GM21786 (cell line): ENCODE measurements at regions not wholly inside any gene's neighbourhood (a gene's known extent, or its start where the extent isn't known, plus 50 kb on each side); places are given as distances from the start of the nearest gene placed in this dataset.
"Not testable (repeated sequence)": the region's sequence is repeated elsewhere in the genome, so short reads cannot be mapped to it uniquely, and the experiment has no call there.

ENCODE experiments used
- ATAC-seq: cut with Tn5 transposase; IDR thresholded peaks from one replicate; pipeline ENCODE4 v1.9.1; 2021; ENCODE audit not compliant: unreplicated experiment

- ATAC-seq = no peak
These were observed 602.7 kb upstream of the CHRM3 start for GRCh38 chr1:238783633-238784032.

GRCh38 chr1:238779716-238780115, 606.7 kb upstream of the CHRM3 start:
- ATAC-seq = no peak

GRCh38 chr1:238778113-238778512, 608.3 kb upstream of the CHRM3 start:
- no peak for ATAC-seq

- ATAC-seq = no peak
These were observed 608.8 kb upstream of the CHRM3 start for GRCh38 chr1:238777551-238777950.

- no peak for ATAC-seq
These were observed 610.2 kb upstream of the CHRM3 start for GRCh38 chr1:238776126-238776525.

- no peak for ATAC-seq
These were observed 614.0 kb upstream of the CHRM3 start for GRCh38 chr1:238772322-238772721.

- ATAC-seq = no peak
These were observed 619.0 kb upstream of the CHRM3 start for GRCh38 chr1:238767321-238767720.

GRCh38 chr1:238764779-238765178, 621.6 kb upstream of the CHRM3 start:
- no peak for ATAC-seq

GRCh38 chr1:238753252-238753651, 633.1 kb upstream of the CHRM3 start:
- ATAC-seq = no peak

GRCh38 chr1:238752327-238752726, 634.0 kb upstream of the CHRM3 start:
- ATAC-seq = no peak

GRCh38 chr1:238745069-238745468, 641.3 kb upstream of the CHRM3 start:
- ATAC-seq = no peak

GRCh38 chr1:238738892-238739291, 647.5 kb upstream of the CHRM3 start:
- ATAC-seq = no peak

GRCh38 chr1:238727670-238728069, 658.7 kb upstream of the CHRM3 start:
- ATAC-seq = no peak

- ATAC-seq = no peak
These were observed 663.6 kb upstream of the CHRM3 start for GRCh38 chr1:238722812-238723211.

- ATAC-seq = no peak
These were observed 675.7 kb upstream of the CHRM3 start for GRCh38 chr1:238710697-238711096.

- no peak for ATAC-seq
These were observed 685.3 kb upstream of the CHRM3 start for GRCh38 chr1:238701024-238701423.

- ATAC-seq = no peak
These were observed 696.0 kb upstream of the CHRM3 start for GRCh38 chr1:238690415-238690814.

- ATAC-seq = not testable (repeated sequence)
These were observed 701.8 kb upstream of the CHRM3 start for GRCh38 chr1:238684576-238684975.

GRCh38 chr1:238681451-238681850, 704.9 kb upstream of the CHRM3 start:
- ATAC-seq = no peak

GRCh38 chr1:238681021-238681420, 705.3 kb upstream of the CHRM3 start:
- no peak for ATAC-seq

- no peak for ATAC-seq
These were observed 708.8 kb upstream of the CHRM3 start for GRCh38 chr1:238677567-238677966.

GRCh38 chr1:238675221-238675620, 711.1 kb upstream of the CHRM3 start:
- no peak for ATAC-seq

- ATAC-seq = no peak
These were observed 712.1 kb upstream of the CHRM3 start for GRCh38 chr1:238674316-238674715.

- no peak for ATAC-seq
These were observed 712.8 kb upstream of the CHRM3 start for GRCh38 chr1:238673561-238673960.
